IPS-NIHi11 (cell line): ENCODE measurements at regions not wholly inside any gene's neighbourhood (a gene's known extent, or its start where the extent isn't known, plus 50 kb on each side); places are given as distances from the start of the nearest gene placed in this dataset.
"Not testable (repeated sequence)": the region's sequence is repeated elsewhere in the genome, so short reads cannot be mapped to it uniquely, and the experiment has no call there.

ENCODE experiments used
- DNase-seq: peaks from one replicate; pipeline ENCODE4 v3.0.0; 2012; ENCODE audit warnings: mixed read lengths, low spot score

DNA sequence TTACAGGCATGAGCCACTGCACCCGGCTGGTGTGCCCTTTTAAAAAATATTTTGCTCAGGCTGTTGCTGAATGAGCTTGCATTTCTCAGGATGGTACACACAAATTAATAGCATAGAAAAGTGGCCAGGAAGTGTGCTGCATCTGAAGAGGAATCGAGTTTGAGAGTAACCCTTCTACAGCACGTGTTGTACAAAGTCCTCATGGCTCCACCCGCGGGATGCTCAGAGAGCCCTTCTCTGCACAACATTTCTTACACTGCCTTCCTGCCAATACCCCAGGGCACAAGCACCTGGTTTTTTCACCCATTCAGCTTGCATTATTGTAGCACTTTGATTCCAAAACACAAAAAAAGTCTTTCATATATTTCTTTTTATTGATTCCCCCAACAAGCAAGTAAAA is 90.1 kb upstream of the NEDD4L start:
- no peak for DNase-seq

- DNase-seq = no peak
Observed at GRCh38 chr18:57951999-57952774, 91.8 kb upstream of the NEDD4L start.

DNA sequence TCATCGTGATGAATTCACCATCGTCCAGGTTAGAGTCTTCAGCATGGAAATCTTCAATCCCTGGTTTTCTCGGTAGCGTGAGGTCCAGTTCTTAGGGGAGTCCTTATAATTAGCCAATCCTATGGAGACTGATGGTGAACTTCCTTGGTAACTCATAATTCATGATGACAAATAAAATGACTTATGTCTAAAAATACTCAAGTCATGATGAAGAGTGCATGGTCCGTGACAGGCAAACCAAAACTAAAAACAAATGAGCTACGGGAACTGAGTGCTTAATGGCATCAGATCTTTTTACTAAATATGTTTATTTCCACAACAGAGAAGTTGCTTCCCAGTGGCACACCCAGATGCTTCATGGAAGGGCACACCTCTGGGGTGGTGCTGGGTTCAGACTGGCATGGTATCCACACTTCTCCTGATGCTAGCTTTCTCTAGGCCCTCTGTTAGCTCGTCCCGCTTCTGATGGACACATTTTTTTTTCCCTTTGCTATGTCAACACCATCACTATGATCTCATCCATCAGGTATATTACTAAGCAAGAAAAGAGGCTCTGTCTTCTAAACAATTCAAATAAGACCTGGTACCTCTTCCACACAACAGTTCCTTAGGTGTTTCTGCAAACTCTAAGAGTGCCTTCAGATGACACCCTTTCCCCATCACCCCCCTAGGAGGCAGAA is 92.8 kb upstream of the NEDD4L start:
- DNase-seq = no peak

DNA sequence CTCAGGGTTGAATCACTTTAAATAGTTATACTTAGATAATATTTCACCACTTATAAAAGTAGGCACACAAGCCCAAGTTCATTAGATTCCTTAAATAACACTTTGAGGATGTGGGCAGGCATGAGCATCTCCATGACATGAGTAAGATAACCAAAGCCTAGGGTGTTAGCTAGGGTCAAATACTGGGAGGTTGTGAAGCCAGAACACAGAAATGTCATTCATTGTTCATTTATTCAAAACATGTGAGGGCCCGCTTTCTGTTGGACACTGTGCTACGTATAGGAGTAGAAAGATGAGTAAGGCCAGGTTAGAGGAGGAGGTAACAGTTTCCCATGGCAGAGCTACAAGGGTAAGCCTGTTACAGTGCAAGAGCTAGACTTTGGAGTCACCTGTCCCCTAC is 93.5 kb upstream of the NEDD4L start:
- no peak for DNase-seq

DNA sequence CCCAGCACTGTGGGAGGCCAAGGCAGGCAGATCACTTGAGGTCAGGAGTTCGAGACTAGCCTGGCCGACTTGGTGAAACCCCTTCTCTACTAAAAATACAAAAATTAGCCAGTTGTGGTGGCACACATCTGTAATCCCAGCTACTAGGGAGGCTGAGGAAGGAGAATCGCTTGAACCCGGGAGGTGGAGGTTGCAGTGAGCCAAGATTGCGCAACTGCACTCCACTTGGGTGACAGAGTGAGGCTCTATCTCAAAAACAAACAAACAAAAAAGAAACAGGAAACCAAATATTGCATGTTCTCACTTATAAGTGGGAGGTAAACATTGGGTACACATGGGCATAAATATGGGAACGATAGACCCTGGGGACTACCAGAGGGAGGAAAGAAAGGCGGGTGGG is 94.7 kb upstream of the NEDD4L start:
- not testable (repeated sequence) for DNase-seq

GRCh38 chr18:57947117-57947516 is 96.9 kb upstream of the NEDD4L start:
- DNase-seq = no peak

DNA sequence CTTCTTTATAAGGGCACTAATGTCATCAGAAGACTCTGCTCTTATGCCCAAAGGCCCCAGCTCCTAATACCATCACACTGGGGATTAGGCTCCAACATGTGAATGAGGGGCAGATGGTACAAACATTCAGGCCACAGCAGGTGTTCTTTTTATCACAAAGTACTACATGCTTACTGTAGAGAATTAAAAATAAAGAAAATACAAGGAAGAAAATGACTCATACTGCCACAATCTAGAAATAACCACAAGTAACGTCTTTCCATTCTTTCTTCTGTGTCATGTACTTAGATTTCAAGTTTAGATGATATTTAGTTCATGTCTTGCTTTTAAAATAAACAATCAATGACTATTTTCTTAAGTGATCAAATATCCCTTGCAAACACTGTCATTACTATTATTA is 100.3 kb upstream of the NEDD4L start:
- DNase-seq = no peak

DNA sequence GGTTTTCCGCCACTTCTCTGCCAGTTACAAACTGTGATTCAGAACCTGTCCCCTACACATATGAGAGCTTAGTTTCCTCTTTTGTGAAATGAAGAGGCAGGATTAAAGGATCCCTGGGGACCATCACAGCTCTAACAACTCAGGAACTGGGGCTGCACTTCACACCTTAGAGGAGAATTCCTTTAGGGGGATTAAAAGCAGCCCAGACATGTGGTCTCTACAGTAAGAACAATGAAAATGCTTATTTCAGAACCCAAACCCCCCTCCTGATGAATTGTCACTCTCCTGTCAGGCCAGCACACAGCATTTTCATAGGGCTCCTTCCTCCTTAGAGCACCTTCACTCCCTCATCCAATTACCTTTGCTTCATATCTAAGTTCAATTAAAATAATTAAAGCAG is 101.5 kb upstream of the NEDD4L start:
- DNase-seq = peak; percentile 65

- no peak for DNase-seq
Observed at GRCh38 chr18:57941841-57942489, 102.1 kb upstream of the NEDD4L start.

- no peak for DNase-seq
Observed at GRCh38 chr18:57940166-57940660, 103.8 kb upstream of the NEDD4L start.

GRCh38 chr18:57934375-57934774 is 109.7 kb upstream of the NEDD4L start:
- DNase-seq = not testable (repeated sequence)

GRCh38 chr18:57931038-57931437 is 113.0 kb upstream of the NEDD4L start:
- DNase-seq = no peak

GRCh38 chr18:57930476-57930875 is 113.5 kb upstream of the NEDD4L start:
- DNase-seq = no peak

GRCh38 chr18:57929922-57930321 is 114.1 kb upstream of the NEDD4L start:
- no peak for DNase-seq

- DNase-seq = no peak
Observed at GRCh38 chr18:57928466-57928865, 115.6 kb upstream of the NEDD4L start.

DNA sequence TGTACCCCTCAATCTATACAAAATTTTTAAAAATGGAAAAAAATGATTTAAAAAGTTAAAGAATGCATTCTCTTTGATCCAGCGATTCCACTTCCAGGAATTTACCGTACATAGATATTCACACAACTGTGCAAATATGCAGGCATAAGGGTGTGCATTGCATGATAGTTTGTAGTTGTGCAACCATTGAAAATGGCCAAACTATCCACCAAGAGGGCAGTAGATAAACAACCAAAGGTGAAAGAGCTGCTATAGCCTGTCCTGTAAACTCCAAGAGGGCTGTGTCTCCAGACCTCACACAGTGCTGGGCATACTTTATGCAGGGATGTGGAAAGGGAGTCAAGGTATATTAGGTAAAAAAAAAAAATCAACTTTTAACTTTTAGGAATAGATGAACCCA is 116.5 kb upstream of the NEDD4L start:
- DNase-seq = no peak

DNA sequence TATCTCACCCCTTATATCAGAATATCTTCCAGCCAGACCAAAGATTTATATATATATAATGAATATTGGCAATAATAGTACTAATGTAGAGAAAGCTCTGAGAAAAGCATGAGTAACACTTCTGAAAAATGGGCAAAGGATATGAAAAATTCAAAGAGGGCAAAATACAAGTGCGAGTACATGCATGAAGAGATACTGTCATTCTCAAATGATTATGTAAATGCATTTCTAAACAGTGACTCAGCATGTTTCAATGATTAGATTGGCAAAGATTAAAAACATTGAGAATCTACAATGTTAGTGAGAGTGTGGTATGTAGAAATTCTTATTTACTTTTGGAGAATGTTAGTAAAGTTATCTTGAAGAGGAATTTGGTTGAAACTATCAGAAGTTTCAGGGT is 118.3 kb upstream of the NEDD4L start:
- DNase-seq = no peak

- DNase-seq = no peak
Observed at GRCh38 chr18:57923611-57924010, 120.4 kb upstream of the NEDD4L start.

DNA sequence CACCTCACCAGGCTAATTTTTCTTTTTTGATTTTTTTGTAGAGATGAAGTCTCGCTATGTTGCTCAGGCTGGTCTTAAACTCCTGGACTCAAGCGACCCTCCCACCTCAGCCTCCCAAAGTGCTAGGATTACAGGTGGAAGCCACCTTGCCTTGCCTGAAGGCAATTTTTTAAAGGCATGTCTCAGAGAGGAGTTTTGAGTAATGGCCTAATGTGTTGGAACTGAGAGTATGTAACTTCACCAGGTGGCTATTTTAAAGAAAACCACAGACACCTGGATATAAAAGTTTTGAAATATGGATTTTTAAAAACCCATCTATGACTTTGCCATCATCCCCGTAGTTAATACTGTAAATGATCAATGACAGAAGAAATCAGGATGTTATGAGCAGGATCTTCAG is 119.8 kb upstream of the ATP8B1 start:
- DNase-seq = no peak

GRCh38 chr18:57921708-57922107 is 118.6 kb upstream of the ATP8B1 start:
- no peak for DNase-seq

GRCh38 chr18:57920036-57920435 is 116.9 kb upstream of the ATP8B1 start:
- no peak for DNase-seq

- DNase-seq = no peak
Observed at GRCh38 chr18:57918601-57919000, 115.5 kb upstream of the ATP8B1 start.

DNA sequence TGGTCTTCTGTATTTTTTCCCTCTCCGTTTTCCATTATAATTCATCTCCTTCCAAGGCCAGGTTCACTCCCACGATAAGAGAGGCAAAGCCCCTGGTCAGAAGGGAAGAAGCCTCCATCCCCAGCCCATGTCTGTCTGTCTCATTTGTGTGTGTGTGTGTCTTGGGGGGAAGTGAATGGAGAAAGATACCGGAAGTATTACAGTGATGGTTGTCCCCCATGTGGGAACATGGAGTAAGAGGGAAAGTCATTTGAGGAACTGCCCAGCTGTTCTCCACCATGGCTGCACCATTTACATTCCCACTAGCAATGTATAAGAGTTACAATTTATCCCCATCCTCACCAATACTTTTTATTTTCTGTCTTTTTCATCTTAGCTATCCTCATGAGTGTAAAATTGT is 113.6 kb upstream of the ATP8B1 start:
- no peak for DNase-seq
